SKM-1 treated with dmso at 0.1 percent for 144 hours (cell line): ENCODE measurements at regions not wholly inside any gene's neighbourhood (a gene's known extent, or its start where the extent isn't known, plus 50 kb on each side); places are given as distances from the start of the nearest gene placed in this dataset.

ENCODE experiments used
- DNase-seq: peaks from one replicate; lab custom pipeline; 2025; ENCODE audit not compliant: unreplicated experiment; lab: John Stamatoyannopoulos, UW

- no peak for DNase-seq
These were observed 110.2 kb upstream of the ISL1 start for GRCh38 chr5:51273021-51273420.

GRCh38 chr5:51273871-51274270 is 109.4 kb upstream of the ISL1 start:
- no peak for DNase-seq

GRCh38 chr5:51275428-51275827 is 107.8 kb upstream of the ISL1 start:
- DNase-seq: no peak

DNA sequence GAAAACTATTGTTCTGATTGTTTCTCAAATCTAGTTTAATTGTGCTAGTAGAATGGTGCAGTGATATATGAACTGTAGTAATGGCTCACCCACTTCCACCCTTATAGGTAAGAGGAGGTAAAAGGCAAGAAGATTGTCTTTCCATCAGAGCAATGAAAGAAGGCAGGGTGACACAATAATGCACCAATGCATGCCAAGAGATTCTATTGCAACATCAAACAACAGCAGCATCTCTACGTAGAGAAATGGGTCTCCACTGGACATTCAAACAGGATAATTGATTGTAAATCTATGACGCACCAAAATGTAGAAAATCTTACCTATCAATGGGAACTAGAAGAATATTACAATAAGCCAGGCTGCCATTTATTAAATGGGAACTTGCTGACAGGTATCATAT is 107.0 kb upstream of the ISL1 start:
- no peak for DNase-seq

DNA sequence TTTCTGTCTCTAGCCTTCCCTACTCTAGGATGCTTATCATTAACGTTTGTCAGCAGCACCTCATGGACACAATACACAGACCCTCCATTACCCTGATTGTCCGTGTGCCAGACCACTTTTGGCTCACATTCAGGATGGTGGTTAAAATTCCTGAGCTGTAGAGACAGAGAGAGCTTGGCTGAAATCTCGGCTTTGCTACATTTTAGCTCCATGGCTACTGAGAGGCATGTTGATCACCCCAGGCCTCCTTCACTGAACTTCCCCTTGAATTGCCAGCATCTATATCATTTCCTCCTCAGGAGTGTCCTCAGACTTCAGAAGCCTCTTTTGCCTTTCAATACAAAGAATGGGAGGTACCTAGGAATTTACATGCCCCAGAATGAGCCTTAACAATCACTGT is 104.7 kb upstream of the ISL1 start:
- no peak for DNase-seq

DNA sequence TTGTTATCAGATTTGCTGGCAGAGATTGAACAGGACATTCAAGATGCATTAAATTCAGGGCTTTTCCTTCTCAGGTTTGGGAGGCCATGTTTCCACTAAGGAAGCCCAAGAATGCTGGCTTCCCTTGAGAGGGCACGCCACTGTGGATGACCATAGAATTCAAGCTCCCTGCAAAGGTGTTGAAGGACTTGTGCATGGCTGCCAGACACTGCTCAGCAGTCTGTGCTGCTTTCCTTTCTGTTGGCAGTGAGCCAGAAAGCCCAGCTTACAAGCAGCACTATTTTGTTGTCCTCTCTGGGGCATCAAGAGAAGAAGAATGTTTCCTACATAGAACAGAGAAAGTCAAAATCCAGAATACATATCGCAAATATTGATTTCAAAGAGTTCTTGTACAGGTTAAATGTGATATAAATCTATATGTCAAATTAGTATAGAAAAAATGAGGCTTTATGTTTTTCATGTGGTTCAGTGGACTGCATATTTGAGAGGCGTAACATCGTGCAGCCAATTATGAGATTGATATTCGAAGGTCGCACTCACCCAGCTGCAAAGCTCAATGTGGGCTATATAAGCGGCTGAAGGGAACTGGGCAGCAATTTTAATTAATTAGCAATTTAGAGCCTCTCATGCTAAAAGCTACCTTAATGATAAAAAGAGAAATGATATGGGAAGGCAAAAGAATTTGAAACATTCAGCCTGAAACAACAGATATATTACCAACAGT is 103.1 kb upstream of the ISL1 start:
- no peak for DNase-seq

DNA sequence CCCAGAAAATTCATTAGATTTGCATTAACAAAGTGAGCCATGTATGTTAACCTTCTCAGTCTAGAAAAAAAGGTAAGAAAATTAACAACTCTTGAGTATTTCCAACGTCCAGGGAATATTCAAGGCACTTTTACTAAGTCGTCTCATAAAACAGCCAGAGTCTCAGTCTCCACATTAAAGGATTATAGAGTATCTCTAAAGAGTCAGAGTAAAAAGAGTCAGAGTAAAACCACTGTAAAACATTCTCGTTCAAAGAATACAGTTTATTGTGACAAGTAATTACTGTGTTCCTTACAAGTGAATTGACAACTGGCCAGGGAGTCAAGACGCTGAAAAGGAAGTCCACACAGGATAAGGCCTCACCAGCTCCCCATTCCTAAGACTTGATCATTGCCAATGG is 97.2 kb upstream of the ISL1 start:
- DNase-seq: no peak

- DNase-seq: no peak
These were observed 80.9 kb upstream of the ISL1 start for GRCh38 chr5:51302343-51302742.

GRCh38 chr5:51326844-51327243 is 56.4 kb upstream of the ISL1 start:
- DNase-seq: no peak
